Left lobe of liver (tissue), 2 donors: ENCODE measurements at regions not wholly inside any gene's neighbourhood (a gene's known extent, or its start where the extent isn't known, plus 50 kb on each side); places are given as distances from the start of the nearest gene placed in this dataset.
"Not testable (repeated sequence)": the region's sequence is repeated elsewhere in the genome, so short reads cannot be mapped to it uniquely, and the experiment has no call there.

Source experiments
- ATAC-seq: fragments of 200-7000 bp; cut with Tn5 transposase; one replicate; pipeline ENCODE4 v1.9.1; 2020; ENCODE audit warnings: mild to moderate bottlenecking, moderate library complexity
- DNase-seq: peaks from one replicate; pipeline ENCODE4 v3.0.0-alpha.2; 2020; ENCODE audit warnings: low spot score
- donor health status: DM: no; HTN: no; CAD: no; lungs with moderate emphysema.
- donor health status: DM: no; HTN: yes; CAD: no.

- not testable (repeated sequence) for ATAC-seq, DNase-seq
Measured at GRCh38 chr1:146522812-146523211, 294.0 kb upstream of the NOTCH2NLA start.

- not testable (repeated sequence) for DNase-seq, ATAC-seq
Measured at GRCh38 chr1:146522345-146522744, 293.5 kb upstream of the NOTCH2NLA start.

GRCh38 chr1:146521804-146522203 lies 293.0 kb upstream of the NOTCH2NLA start:
- not testable (repeated sequence) for DNase-seq, ATAC-seq

GRCh38 chr1:146513754-146514153 lies 284.9 kb upstream of the NOTCH2NLA start:
- ATAC-seq, DNase-seq: not testable (repeated sequence)

GRCh38 chr1:146511047-146511777 lies 282.4 kb upstream of the NOTCH2NLA start:
- not testable (repeated sequence) for DNase-seq, ATAC-seq

- ATAC-seq: not testable (repeated sequence)
Measured at GRCh38 chr1:146510248-146510983, 281.6 kb upstream of the NOTCH2NLA start.

GRCh38 chr1:146504121-146504520 lies 275.3 kb upstream of the NOTCH2NLA start:
- ATAC-seq, DNase-seq: not testable (repeated sequence)

More at GRCh38 chr1:146510248-146510983, 281.6 kb upstream of the NOTCH2NLA start:
- DNase-seq: not testable (repeated sequence)

GRCh38 chr1:146487555-146487954 lies 258.7 kb upstream of the NOTCH2NLA start:
- not testable (repeated sequence) for DNase-seq, ATAC-seq

GRCh38 chr1:146487155-146487554 lies 258.3 kb upstream of the NOTCH2NLA start:
- DNase-seq: not testable (repeated sequence)

GRCh38 chr1:146486300-146487014 lies 257.6 kb upstream of the NOTCH2NLA start:
- ATAC-seq, DNase-seq: not testable (repeated sequence)

More at GRCh38 chr1:146487155-146487554, 258.3 kb upstream of the NOTCH2NLA start:
- ATAC-seq: not testable (repeated sequence)

- ATAC-seq, DNase-seq: not testable (repeated sequence)
Measured at GRCh38 chr1:146484195-146484594, 255.4 kb upstream of the NOTCH2NLA start.

GRCh38 chr1:146479188-146479587 lies 250.4 kb upstream of the NOTCH2NLA start:
- not testable (repeated sequence) for ATAC-seq, DNase-seq

- not testable (repeated sequence) for DNase-seq
- peak; percentile 77 for ATAC-seq
Measured at GRCh38 chr1:146478125-146478720, 249.4 kb upstream of the NOTCH2NLA start.

GRCh38 chr1:146475086-146475485 lies 246.3 kb upstream of the NOTCH2NLA start:
- not testable (repeated sequence) for DNase-seq, ATAC-seq

- ATAC-seq, DNase-seq: not testable (repeated sequence)
Measured at GRCh38 chr1:146474216-146474615, 245.4 kb upstream of the NOTCH2NLA start.

GRCh38 chr1:146472192-146472861 lies 243.5 kb upstream of the NOTCH2NLA start:
- ATAC-seq: peak; percentile 99
- peak; percentile 80 for DNase-seq

- not testable (repeated sequence) for DNase-seq, ATAC-seq
Measured at GRCh38 chr1:146459939-146460338, 231.1 kb upstream of the NOTCH2NLA start.

GRCh38 chr1:146459308-146459707 lies 230.5 kb upstream of the NOTCH2NLA start:
- not testable (repeated sequence) for ATAC-seq, DNase-seq

- DNase-seq, ATAC-seq: not testable (repeated sequence)
Measured at GRCh38 chr1:146448877-146449246, 220.0 kb upstream of the NOTCH2NLA start.
